IMR-90 (cell line): ENCODE measurements at regions not wholly inside any gene's neighbourhood (a gene's known extent, or its start where the extent isn't known, plus 50 kb on each side); places are given as distances from the start of the nearest gene placed in this dataset.

ENCODE experiments used
- ATAC-seq: fragments of 200-7000 bp; cut with Tn5 transposase; 2 replicates; pipeline ENCODE4 v1.9.1; 2020; ENCODE audit warnings: low read depth, mild to moderate bottlenecking, moderate library complexity
- BruUV-seq: library from RNA; stranded (reverse); fragments of 400-500 nt; replicated peaks from 2 replicates; lab custom pipeline; 2021; lab: Mats Ljungman, UMichigan
- CTCF ChIA-PET: fragments of 300-600 bp; formaldehyde crosslinking; extraction: SDS; loops from one replicate; lab custom pipeline; 2021; ENCODE audit warnings: antibody characterized with exemption; lab: Yijun Ruan, JAX
- POLR2A ChIA-PET: fragments of 300-600 bp; sonication (Branson Sonifier 250); formaldehyde crosslinking; loops from one replicate; lab custom pipeline; 2022; ENCODE audit warnings: antibody characterized with exemption; ENCODE audit not compliant: unreplicated experiment; lab: Charles Lee
- DNase-seq: peaks from one replicate; pipeline ENCODE4 v3.0.0; 2013
- H2AFZ ChIP-seq: replicated peaks from 2 replicates; pipeline ENCODE3; 2013; ENCODE audit warnings: low read length, mild to moderate bottlenecking; ENCODE audit not compliant: poor library complexity
- H2AK5ac ChIP-seq: 2 replicates; pipeline ENCODE4 v1.6.1; 2013; ENCODE audit warnings: low read depth, low read length, inconsistent platforms
- H2AK9ac ChIP-seq: replicated peaks from 2 replicates; pipeline ENCODE3; 2013; ENCODE audit warnings: mild to moderate bottlenecking, low read depth, low read length, moderate library complexity; ENCODE audit not compliant: poor library complexity
- H2BK120ac ChIP-seq: 2 replicates; pipeline ENCODE4 v1.6.1; 2013; ENCODE audit warnings: low read depth, low read length, inconsistent platforms
- H2BK15ac ChIP-seq: 3 replicates; pipeline ENCODE4 v1.6.1; 2013; ENCODE audit warnings: low read depth, low read length, inconsistent platforms
- H2BK20ac ChIP-seq: 2 replicates; pipeline ENCODE4 v1.6.1; 2013; ENCODE audit warnings: low read depth, mild to moderate bottlenecking, inconsistent platforms, low read length, moderate library complexity
- H2BK5ac ChIP-seq: 2 replicates; pipeline ENCODE4 v1.6.1; 2013; ENCODE audit warnings: mild to moderate bottlenecking, low read depth, low read length, inconsistent platforms; ENCODE audit not compliant: poor library complexity, severe bottlenecking
- H3K14ac ChIP-seq: replicated peaks from 2 replicates; pipeline ENCODE4 v1.6.1; 2013; ENCODE audit warnings: low read depth, low read length, inconsistent platforms
- H3K18ac ChIP-seq: 2 replicates; pipeline ENCODE4 v1.6.1; 2013; ENCODE audit warnings: low read depth, low read length, control low read depth
- H3K23ac ChIP-seq: 2 replicates; pipeline ENCODE4 v1.6.1; 2013; ENCODE audit warnings: low read depth, low read length, inconsistent platforms
- H3K27ac ChIP-seq: 2 replicates; pipeline ENCODE4 v1.5.1; 2013; ENCODE audit warnings: mild to moderate bottlenecking, control low read depth, low read length; ENCODE audit not compliant: insufficient read depth
- H3K27me3 ChIP-seq: 2 replicates; pipeline ENCODE4 v1.6.1; 2013; ENCODE audit warnings: low read length; ENCODE audit not compliant: control insufficient read depth, insufficient read depth
- H3K36me3 ChIP-seq: 2 replicates; pipeline ENCODE4 v1.6.1; 2013; ENCODE audit warnings: low read length, mixed read lengths; ENCODE audit not compliant: control insufficient read depth, insufficient read depth
- H3K4ac ChIP-seq: 2 replicates; pipeline ENCODE4 v1.6.1; 2013; ENCODE audit warnings: low read depth, low read length, inconsistent platforms
- H3K4me1 ChIP-seq: 2 replicates; pipeline ENCODE4 v1.6.1; 2013; ENCODE audit warnings: low read length, mixed read lengths; ENCODE audit not compliant: control insufficient read depth, insufficient read depth
- H3K4me2 ChIP-seq: 2 replicates; pipeline ENCODE4 v1.6.1; 2013; ENCODE audit warnings: low read depth, mild to moderate bottlenecking, control low read depth, low read length, moderate library complexity
- H3K4me3 ChIP-seq: 2 replicates; pipeline ENCODE4 v1.5.1; 2013; ENCODE audit warnings: low read depth, mild to moderate bottlenecking, control low read depth, low read length, moderate library complexity; ENCODE audit not compliant: insufficient read depth
- H3K56ac ChIP-seq: 2 replicates; pipeline ENCODE4 v1.6.1; 2013; ENCODE audit warnings: low read length, inconsistent platforms; ENCODE audit not compliant: insufficient read depth; ENCODE audit errors: extremely low read depth
- H3K79me1 ChIP-seq, 2 experiments: 2 replicates each; pipeline ENCODE4 v1.6.1; 2013; ENCODE audit warnings: low read length in 2 of 2, inconsistent platforms in 1 of 2, low read depth in 1 of 2
- H3K9ac ChIP-seq: 2 replicates; pipeline ENCODE4 v1.6.1; 2013; ENCODE audit warnings: low read depth, low read length, control low read depth
- H3K9me1 ChIP-seq: 2 replicates; pipeline ENCODE4 v1.6.1; 2013; ENCODE audit warnings: low read length, inconsistent platforms; ENCODE audit not compliant: insufficient read depth
- H3K9me3 ChIP-seq: 2 replicates; pipeline ENCODE4 v1.6.1; 2013; ENCODE audit warnings: low read length; ENCODE audit not compliant: control insufficient read depth, insufficient read depth
- H4K20me1 ChIP-seq: 2 replicates; pipeline ENCODE4 v1.6.1; 2013; ENCODE audit warnings: low read length, inconsistent platforms; ENCODE audit not compliant: insufficient read depth
- H4K5ac ChIP-seq: 2 replicates; pipeline ENCODE4 v1.6.1; 2013; ENCODE audit warnings: mild to moderate bottlenecking, low read depth, low read length, control low read depth
- H4K8ac ChIP-seq, 2 experiments: 2 replicates each; pipeline ENCODE4 v1.6.1; 2013; ENCODE audit warnings: low read depth in 2 of 2, low read length in 2 of 2, control low read depth in 1 of 2, inconsistent platforms in 1 of 2
- H4K91ac ChIP-seq: 2 replicates; pipeline ENCODE4 v1.6.1; 2013; ENCODE audit warnings: low read depth, low read length, inconsistent platforms; ENCODE audit not compliant: insufficient read depth
- BHLHE40 ChIP-seq: fragments of 150-350 bp; IDR thresholded peaks from 2 replicates; pipeline ENCODE4 v1.6.1; 2016; ENCODE audit warnings: mild to moderate bottlenecking, low read depth, low read length
- CEBPB ChIP-seq: IDR thresholded peaks from 2 replicates; pipeline ENCODE4 v1.6.1; 2012; ENCODE audit warnings: low read depth, low read length, improper control_type of control experiment
- CHD1 ChIP-seq: IDR thresholded peaks from 2 replicates; pipeline ENCODE4 v1.6.1; 2012; ENCODE audit warnings: low read depth, low read length, improper control_type of control experiment
- FOS ChIP-seq: fragments of 150-350 bp; IDR thresholded peaks from 2 replicates; pipeline ENCODE4 v1.6.1; 2016; ENCODE audit warnings: low read depth, low read length
- MAFK ChIP-seq: IDR thresholded peaks from 2 replicates; pipeline ENCODE4 v1.6.1; 2012; ENCODE audit warnings: low read depth, low read length, improper control_type of control experiment
- MAZ ChIP-seq: IDR thresholded peaks from 2 replicates; pipeline ENCODE4 v1.6.1; 2012; ENCODE audit warnings: low read depth, mild to moderate bottlenecking, low read length, improper control_type of control experiment, moderate library complexity, borderline replicate concordance
- MXI1 ChIP-seq: IDR thresholded peaks from 2 replicates; pipeline ENCODE4 v1.6.1; 2012; ENCODE audit warnings: low read depth, mild to moderate bottlenecking, low read length, moderate library complexity, borderline replicate concordance
- RAD21 ChIP-seq: IDR thresholded peaks from 2 replicates; pipeline ENCODE4 v1.6.1; 2012; ENCODE audit warnings: low read length, improper control_type of control experiment
- RCOR1 ChIP-seq: IDR thresholded peaks from 2 replicates; pipeline ENCODE4 v1.6.1; 2012; ENCODE audit warnings: mild to moderate bottlenecking, low read length, improper control_type of control experiment; ENCODE audit not compliant: insufficient replicate concordance
- WGBS, 2 experiments: methylation state at CpG; one replicate each; pipeline versions ENCODE4 v1.1.5 to v1.1.7; 2013; ENCODE audit warnings: missing lambda C conversion rate in 2 of 2; ENCODE audit not compliant: insufficient read length in 1 of 2; ENCODE audit errors: extremely low coverage in 2 of 2; 5-methylcytosine and 5-hydroxymethylcytosine counted together
- dilution Hi-C: fragments of 300-500 bp; cut with HindIII; formaldehyde crosslinking; loops from one replicate; pipeline ENCODE4 v1.14.3; 2018; ENCODE audit warnings: low sequenced_read_pairs; ENCODE audit not compliant: unreplicated experiment
- in situ Hi-C: fragments of 300-500 bp; cut with MboI; formaldehyde crosslinking; loops from 3 replicates; pipeline ENCODE4 v1.14.3; 2019; ENCODE audit warnings: low sequenced_read_pairs, inconsistent platforms, mixed read lengths
- intact Hi-C: fragments of 100-400 bp; cut with micrococcal nuclease; formaldehyde crosslinking; loops from 2 replicates; pipeline ENCODE4 v1.10.0; 2022
- TF ChIP-seq, protein P1 (sequence below): fragments of 150-350 bp; IDR thresholded peaks from 2 replicates; pipeline ENCODE4 v1.6.1; 2016; ENCODE audit warnings: low read depth, mild to moderate bottlenecking, low read length, moderate library complexity, borderline replicate concordance
- TF ChIP-seq, protein P2 (sequence below): conservative IDR thresholded peaks from 2 replicates; pipeline ENCODE4 v1.5.1; 2012; ENCODE audit warnings: mild to moderate bottlenecking, low read depth, low read length, improper control_type of control experiment

DNA sequence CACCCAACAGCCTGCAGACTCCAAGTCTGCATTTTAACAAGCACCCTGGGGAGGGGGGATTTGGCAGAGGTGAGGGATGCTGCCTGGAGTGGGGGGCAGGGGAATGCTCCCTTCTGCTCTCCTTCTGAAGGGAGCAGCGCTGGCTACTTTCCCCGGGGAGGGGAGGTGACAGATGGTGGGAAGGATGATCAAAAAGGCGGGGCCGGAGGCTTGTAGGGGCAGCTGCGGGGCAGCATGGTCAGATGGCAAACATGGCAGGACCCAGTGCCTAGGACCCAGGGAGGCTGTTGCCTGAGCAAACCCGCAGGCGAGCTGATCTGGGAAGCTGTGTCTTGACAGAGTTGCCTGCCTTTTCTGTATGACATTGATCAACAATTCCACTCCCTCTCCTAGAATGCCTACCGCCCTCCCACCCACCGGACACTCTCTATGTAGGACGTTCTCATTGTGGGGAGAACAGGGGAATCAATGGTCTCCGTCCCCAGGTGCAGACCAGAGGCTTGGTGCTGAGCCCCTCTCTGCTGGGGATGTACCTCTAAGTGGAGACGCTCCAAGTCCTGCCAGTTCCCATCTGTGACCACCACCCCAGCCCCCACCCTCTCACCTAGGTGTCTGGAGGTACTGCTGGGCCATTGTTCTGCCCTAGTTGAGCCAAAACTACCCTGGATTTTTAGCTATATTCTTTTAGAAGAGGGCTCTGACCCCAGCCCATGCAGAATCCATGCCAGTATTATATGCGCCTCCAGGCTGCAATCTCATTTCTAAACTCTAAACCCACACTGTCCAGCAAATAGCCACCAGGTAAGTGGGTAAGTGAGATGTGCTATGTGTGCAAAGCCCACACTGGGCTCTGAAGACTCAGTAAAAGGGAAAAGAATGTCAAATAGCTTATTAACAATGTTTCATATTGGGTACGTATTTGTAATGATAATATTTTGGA is 89.7 kb upstream of the SEC11C start:
- Histone ChIP-seq H2AK9ac (no peak overlapping the region), H3K9me3 (no peaks in the 10 kb centered on the region), H3K4me3 (no peak overlapping the region), H3K23ac (no peak overlapping the region), H2BK15ac (no peak overlapping the region), H3K9ac (no peak overlapping the region), H3K27ac (no peak overlapping the region), H3K27me3 (peaks cover 11% of the 10 kb centered on the region), H4K91ac (no peak overlapping the region), H2BK5ac (no peak overlapping the region), H2BK120ac (no peak overlapping the region), H3K14ac (no peak overlapping the region), H2AFZ (peak overlapping the region; percentile 8), H3K4ac (no peak overlapping the region), H3K9me1 (no peaks in the 10 kb centered on the region), H3K56ac (no peak overlapping the region), H4K8ac (no peak overlapping the region), H3K36me3 (no peaks in the 10 kb centered on the region), H2AK5ac (no peak overlapping the region), H3K4me2 (no peak overlapping the region), H4K20me1 (no peaks in the 10 kb centered on the region), H3K4me1 (peaks cover 2% of the 10 kb centered on the region; the same call in 1 of the 2 replicates), H2BK20ac (no peak overlapping the region), H3K18ac (no peak overlapping the region), H4K5ac (no peak overlapping the region), H3K79me1 (no peaks in the 10 kb centered on the region)
- BruUV-seq = no TSS peak
- no peak for TF ChIP-seq RCOR1
- no peak for TF ChIP-seq CHD1
- TF ChIP-seq MAFK = no peak
- TF ChIP-seq FOS = no peak
- TF ChIP-seq, protein P1, sequence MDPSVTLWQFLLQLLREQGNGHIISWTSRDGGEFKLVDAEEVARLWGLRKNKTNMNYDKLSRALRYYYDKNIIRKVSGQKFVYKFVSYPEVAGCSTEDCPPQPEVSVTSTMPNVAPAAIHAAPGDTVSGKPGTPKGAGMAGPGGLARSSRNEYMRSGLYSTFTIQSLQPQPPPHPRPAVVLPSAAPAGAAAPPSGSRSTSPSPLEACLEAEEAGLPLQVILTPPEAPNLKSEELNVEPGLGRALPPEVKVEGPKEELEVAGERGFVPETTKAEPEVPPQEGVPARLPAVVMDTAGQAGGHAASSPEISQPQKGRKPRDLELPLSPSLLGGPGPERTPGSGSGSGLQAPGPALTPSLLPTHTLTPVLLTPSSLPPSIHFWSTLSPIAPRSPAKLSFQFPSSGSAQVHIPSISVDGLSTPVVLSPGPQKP = no peak
- no peak for TF ChIP-seq RAD21
- TF ChIP-seq MAZ = no peak
- no peak for TF ChIP-seq CEBPB
- TF ChIP-seq, protein P2, sequence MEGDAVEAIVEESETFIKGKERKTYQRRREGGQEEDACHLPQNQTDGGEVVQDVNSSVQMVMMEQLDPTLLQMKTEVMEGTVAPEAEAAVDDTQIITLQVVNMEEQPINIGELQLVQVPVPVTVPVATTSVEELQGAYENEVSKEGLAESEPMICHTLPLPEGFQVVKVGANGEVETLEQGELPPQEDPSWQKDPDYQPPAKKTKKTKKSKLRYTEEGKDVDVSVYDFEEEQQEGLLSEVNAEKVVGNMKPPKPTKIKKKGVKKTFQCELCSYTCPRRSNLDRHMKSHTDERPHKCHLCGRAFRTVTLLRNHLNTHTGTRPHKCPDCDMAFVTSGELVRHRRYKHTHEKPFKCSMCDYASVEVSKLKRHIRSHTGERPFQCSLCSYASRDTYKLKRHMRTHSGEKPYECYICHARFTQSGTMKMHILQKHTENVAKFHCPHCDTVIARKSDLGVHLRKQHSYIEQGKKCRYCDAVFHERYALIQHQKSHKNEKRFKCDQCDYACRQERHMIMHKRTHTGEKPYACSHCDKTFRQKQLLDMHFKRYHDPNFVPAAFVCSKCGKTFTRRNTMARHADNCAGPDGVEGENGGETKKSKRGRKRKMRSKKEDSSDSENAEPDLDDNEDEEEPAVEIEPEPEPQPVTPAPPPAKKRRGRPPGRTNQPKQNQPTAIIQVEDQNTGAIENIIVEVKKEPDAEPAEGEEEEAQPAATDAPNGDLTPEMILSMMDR = no peak
- no peak for TF ChIP-seq BHLHE40
- TF ChIP-seq MXI1 = no peak
- no peak for DNase-seq
- in situ Hi-C loops = no loop called here
- ChIA-PET POLR2A (no interaction called here), CTCF (interaction anchor here (1.0 to 1.2 kb wide), 3 partner anchors 8 to 116 kb away, joined by 3 to 7 read pairs (median 3); no protein-coding TSS in a partner anchor)
- no peak for ATAC-seq
- 38% methylated on average over 3 of the region's 14 CpGs; no CpG with 5 or more reads in 1 of the 2 experiments for WGBS, 2 experiments
- intact Hi-C loops = no loop called here
- dilution Hi-C loops = loop anchor here (25.0 kb wide), 1 partner anchor 263 kb away; no protein-coding TSS in a partner anchor
